Hepatocyte (in vitro differentiated cells): ENCODE measurements at regions not wholly inside any gene's neighbourhood (a gene's known extent, or its start where the extent isn't known, plus 50 kb on each side); places are given as distances from the start of the nearest gene placed in this dataset.
A peak's percentile ranks its signal among the peaks of the same experiment; 100 is the strongest.

Experiments
- DNase-seq: peaks from one replicate; pipeline ENCODE4 v3.0.0-alpha.2; 2016; ENCODE audit warnings: low spot score
- H2AFZ ChIP-seq: fragments of 200-600 bp; sonication (generic); 2 replicates; pipeline ENCODE4 v1.6.0; 2016; ENCODE audit warnings: antibody characterized with exemption, mild to moderate bottlenecking
- H3K27ac ChIP-seq: fragments of 200-600 bp; sonication (generic); 2 replicates; pipeline ENCODE4 v1.5.1; 2016; ENCODE audit warnings: mild to moderate bottlenecking
- H3K27me3 ChIP-seq: fragments of 200-600 bp; sonication (generic); 2 replicates; pipeline ENCODE4 v1.6.1; 2016
- H3K36me3 ChIP-seq: fragments of 200-600 bp; sonication (generic); replicated peaks from 2 replicates; pipeline ENCODE4 v1.5.1; 2016; ENCODE audit warnings: low read depth; ENCODE audit not compliant: insufficient read depth
- H3K4me1 ChIP-seq: fragments of 200-600 bp; sonication (generic); 2 replicates; pipeline ENCODE4 v1.5.1; 2016; ENCODE audit warnings: mild to moderate bottlenecking, moderate library complexity; ENCODE audit not compliant: insufficient read depth
- H3K4me2 ChIP-seq: fragments of 200-600 bp; sonication (generic); 2 replicates; pipeline ENCODE4 v1.6.0; 2016
- H3K4me3 ChIP-seq: fragments of 200-600 bp; sonication (generic); 2 replicates; pipeline ENCODE4 v1.5.1; 2016; ENCODE audit warnings: mild to moderate bottlenecking
- H3K79me2 ChIP-seq: fragments of 200-600 bp; sonication (generic); 2 replicates; pipeline ENCODE4 v1.6.0; 2017; ENCODE audit warnings: mild to moderate bottlenecking
- H3K9me2 ChIP-seq: fragments of 200-600 bp; sonication (generic); replicated peaks from 2 replicates; pipeline ENCODE4 v1.6.0; 2017; ENCODE audit warnings: mild to moderate bottlenecking; ENCODE audit not compliant: insufficient read depth
- H3K9me3 ChIP-seq: fragments of 200-600 bp; sonication (generic); 2 replicates; pipeline ENCODE4 v1.5.1; 2016; ENCODE audit warnings: low read depth, mild to moderate bottlenecking
- H4K20me1 ChIP-seq: fragments of 200-600 bp; sonication (generic); 2 replicates; pipeline ENCODE4 v1.6.0; 2016; ENCODE audit warnings: mild to moderate bottlenecking; ENCODE audit not compliant: insufficient read depth, poor library complexity, severe bottlenecking
- EZH2 ChIP-seq: fragments of 200-600 bp; sonication (generic); IDR thresholded peaks from 2 replicates; pipeline ENCODE4 v1.6.1; 2016; ENCODE audit warnings: antibody characterized with exemption, mild to moderate bottlenecking, borderline replicate concordance
- EZH2phosphoT487 ChIP-seq: fragments of 200-600 bp; sonication (generic); IDR thresholded peaks from one replicate; pipeline ENCODE4 v1.6.1; 2018; ENCODE audit warnings: antibody characterized with exemption, mild to moderate bottlenecking, low read depth, moderate library complexity; ENCODE audit not compliant: unreplicated experiment, severe bottlenecking
- WGBS: methylation state at CpG from one replicate; pipeline ENCODE4 v1.1.6; 2016; ENCODE audit warnings: low lambda C conversion rate; ENCODE audit errors: missing lambda C conversion rate; 5-methylcytosine and 5-hydroxymethylcytosine counted together
- TF ChIP-seq, protein P1 (sequence below): fragments of 200-600 bp; sonication (generic); IDR thresholded peaks from 2 replicates; pipeline ENCODE4 v1.5.1; 2016; ENCODE audit warnings: antibody characterized with exemption, mild to moderate bottlenecking; ENCODE audit not compliant: poor library complexity

DNA sequence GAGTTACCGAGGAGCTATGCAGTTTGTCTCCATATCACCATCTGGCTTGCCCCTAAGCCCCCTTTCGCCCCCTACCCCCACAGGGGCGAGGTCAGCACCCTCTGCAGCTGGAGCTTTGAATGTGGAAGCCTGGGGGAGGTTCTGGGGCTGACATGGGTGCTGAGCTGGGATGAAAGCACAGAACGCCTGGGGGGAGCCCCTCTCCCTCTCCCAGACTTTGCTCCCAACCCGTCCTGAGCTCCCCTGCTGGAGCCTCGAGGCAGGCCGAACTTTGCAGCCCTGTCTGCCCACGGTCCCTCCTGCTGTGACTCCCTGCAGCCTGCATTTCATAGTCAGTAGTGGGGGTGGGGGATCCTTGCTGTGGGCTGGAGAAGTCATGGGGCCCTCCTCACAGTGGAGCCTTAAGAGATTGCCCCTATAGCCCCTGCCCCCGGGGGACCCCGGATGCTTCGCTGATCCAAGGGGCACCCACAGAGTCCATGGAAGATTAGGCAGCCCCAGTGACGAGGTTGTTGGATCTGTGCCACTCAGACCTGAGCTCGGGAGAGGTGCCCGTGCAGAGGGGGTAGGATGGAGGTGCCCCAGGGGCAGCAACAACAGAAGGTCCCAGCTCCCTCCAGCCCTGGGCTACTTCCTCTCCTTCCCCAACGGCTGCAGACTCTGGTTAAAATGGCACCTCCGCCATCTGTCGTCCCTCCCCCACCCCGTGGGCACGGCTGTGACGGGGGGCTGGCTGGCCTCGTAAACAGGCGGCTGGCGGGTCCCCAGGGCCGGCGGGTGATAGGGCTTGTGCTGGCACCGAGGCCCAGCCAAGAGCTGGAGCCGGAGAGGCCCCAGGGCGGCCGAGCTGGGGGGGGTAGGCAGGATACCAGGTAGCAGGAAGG, 162.0 kb downstream of the C9orf50 start:
- no peaks in the 10 kb centered on the region for H4K20me1 ChIP-seq
- TF ChIP-seq EZH2 (no peak), EZH2phosphoT487 (no peak)
- TF ChIP-seq, protein P1, sequence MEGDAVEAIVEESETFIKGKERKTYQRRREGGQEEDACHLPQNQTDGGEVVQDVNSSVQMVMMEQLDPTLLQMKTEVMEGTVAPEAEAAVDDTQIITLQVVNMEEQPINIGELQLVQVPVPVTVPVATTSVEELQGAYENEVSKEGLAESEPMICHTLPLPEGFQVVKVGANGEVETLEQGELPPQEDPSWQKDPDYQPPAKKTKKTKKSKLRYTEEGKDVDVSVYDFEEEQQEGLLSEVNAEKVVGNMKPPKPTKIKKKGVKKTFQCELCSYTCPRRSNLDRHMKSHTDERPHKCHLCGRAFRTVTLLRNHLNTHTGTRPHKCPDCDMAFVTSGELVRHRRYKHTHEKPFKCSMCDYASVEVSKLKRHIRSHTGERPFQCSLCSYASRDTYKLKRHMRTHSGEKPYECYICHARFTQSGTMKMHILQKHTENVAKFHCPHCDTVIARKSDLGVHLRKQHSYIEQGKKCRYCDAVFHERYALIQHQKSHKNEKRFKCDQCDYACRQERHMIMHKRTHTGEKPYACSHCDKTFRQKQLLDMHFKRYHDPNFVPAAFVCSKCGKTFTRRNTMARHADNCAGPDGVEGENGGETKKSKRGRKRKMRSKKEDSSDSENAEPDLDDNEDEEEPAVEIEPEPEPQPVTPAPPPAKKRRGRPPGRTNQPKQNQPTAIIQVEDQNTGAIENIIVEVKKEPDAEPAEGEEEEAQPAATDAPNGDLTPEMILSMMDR: no peak
- no peak overlapping the region for H3K4me3 ChIP-seq
- H2AFZ ChIP-seq: peak overlapping the region; percentile 16
- H3K27me3 ChIP-seq: no peaks in the 10 kb centered on the region
- H3K9me3 ChIP-seq: no peaks in the 10 kb centered on the region
- 47% methylated on average over 29 of the region's 29 CpGs for WGBS
- no peaks in the 10 kb centered on the region for H3K9me2 ChIP-seq
- peak; percentile 60 for DNase-seq
- peaks cover 3% of the 10 kb centered on the region for H3K79me2 ChIP-seq
- peak overlapping the region; percentile 69 for H3K4me2 ChIP-seq
- peak overlapping the region; percentile 78 for H3K27ac ChIP-seq
- no peaks in the 10 kb centered on the region for H3K36me3 ChIP-seq
- peaks cover 54% of the 10 kb centered on the region for H3K4me1 ChIP-seq

DNA sequence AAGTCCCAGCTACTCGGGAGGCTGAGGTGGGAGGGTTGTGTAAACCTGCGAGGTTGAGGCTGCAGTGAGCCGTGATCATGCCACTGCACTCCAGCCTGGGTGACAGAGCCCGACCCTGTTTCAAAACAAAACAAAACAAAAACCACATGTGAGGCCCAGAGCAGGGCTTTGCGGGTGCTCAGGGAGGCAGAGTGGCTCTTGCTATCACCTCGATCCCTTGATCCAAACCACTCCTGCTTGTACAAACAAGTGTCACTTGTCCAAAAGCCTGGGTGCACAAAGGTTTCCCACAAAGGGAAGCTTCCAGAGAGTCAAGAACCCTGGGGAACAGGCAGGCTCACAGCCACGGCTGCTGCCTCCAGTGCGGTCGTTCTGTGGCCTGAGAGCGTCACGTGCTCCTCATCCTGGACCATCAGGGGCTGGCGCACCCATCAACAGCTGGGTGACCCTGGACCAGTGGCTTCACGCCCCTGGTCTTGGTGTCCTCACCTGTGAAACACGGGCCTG, 162.7 kb downstream of the C9orf50 start:
- peak overlapping the region; percentile 10 for H2AFZ ChIP-seq
- H4K20me1 ChIP-seq: no peaks in the 10 kb centered on the region
- peak overlapping the region; percentile 11 for H3K4me2 ChIP-seq
- H3K9me3 ChIP-seq: no peaks in the 10 kb centered on the region
- H3K36me3 ChIP-seq: no peaks in the 10 kb centered on the region
- no peak for TF ChIP-seq EZH2
- TF ChIP-seq, protein P1: no peak
- no peak for TF ChIP-seq EZH2phosphoT487
- no peaks in the 10 kb centered on the region for H3K9me2 ChIP-seq
- DNase-seq: no peak
- no peaks in the 10 kb centered on the region for H3K27me3 ChIP-seq
- H3K4me1 ChIP-seq: peaks cover 52% of the 10 kb centered on the region
- WGBS: 40% methylated on average over 14 of the region's 14 CpGs
- H3K4me3 ChIP-seq: no peak overlapping the region
- peaks cover 3% of the 10 kb centered on the region for H3K79me2 ChIP-seq
- peak overlapping the region; percentile 78 for H3K27ac ChIP-seq

DNA sequence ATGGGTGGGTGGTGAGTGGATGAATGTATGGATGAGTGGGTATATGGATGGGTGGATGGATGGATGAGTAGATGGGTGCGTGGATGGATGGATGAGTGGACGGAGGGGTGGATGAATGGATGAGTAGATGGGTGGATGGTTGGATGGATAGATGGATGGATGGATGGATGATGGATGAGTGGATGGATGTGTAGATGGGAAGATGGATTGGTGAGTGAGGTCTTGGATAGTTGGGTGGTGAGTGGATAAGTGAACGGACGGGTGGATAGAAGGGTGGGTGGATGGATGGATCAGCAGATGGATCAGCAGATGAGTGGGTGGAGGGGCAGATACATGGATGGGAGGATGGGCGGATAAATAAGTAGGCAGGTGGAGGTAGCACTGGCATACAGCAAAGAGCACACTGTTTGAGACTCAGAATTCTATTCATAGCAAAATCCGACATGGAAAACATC, 163.5 kb downstream of the C9orf50 start:
- Histone ChIP-seq H3K4me3 (no peak overlapping the region), H4K20me1 (no peaks in the 10 kb centered on the region), H2AFZ (no peak overlapping the region), H3K4me2 (no peak overlapping the region), H3K4me1 (peaks cover 52% of the 10 kb centered on the region), H3K9me2 (no peaks in the 10 kb centered on the region), H3K27ac (no peak overlapping the region), H3K9me3 (no peaks in the 10 kb centered on the region), H3K27me3 (no peaks in the 10 kb centered on the region), H3K36me3 (no peaks in the 10 kb centered on the region), H3K79me2 (peaks cover 3% of the 10 kb centered on the region)
- DNase-seq: no peak
- TF ChIP-seq EZH2phosphoT487 (no peak), EZH2 (no peak)
- TF ChIP-seq, protein P1: no peak
- WGBS: 93% methylated on average over 6 of the region's 6 CpGs
